ENCODE measurements at regions not wholly inside any gene's neighbourhood (a gene's known extent, or its start where the extent isn't known, plus 50 kb on each side); places are given as distances from the start of the nearest gene placed in this dataset.

DNA sequence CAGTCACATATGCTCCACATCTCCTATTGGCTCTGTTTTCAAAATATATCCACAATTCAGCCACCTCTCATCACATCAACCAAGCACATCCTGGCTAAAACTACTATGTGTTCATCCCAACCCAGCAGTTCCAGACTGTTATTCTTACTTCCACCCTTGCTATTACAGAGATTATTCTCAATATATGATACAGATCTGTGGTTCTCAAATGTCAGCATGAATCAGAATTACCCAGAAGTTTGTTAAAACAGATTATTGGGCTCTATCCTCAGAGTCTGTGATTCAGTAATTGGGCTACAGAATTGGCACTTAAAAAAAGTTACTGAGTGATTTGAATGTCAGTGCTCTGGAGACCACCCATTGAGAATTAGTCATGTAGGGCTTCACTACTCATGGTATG is 78.8 kb upstream of the IZUMO3 start:
- TF ChIP-seq ZNF146 (tag by site-specific recombination; IDR thresholded peaks at IDR 0.05) (no peak), ZNF580 (tag by site-specific recombination; IDR thresholded peaks at IDR 0.05) (no peak), ZNF639 (tag by site-specific recombination; IDR thresholded peaks at IDR 0.05) (no peak), ZNF184 (tag by site-specific recombination; IDR thresholded peaks at IDR 0.05) (no peak)

Data from HEK293 (cell line).